Stomach (tissue), 8 donors: ENCODE measurements at regions not wholly inside any gene's neighbourhood (a gene's known extent, or its start where the extent isn't known, plus 50 kb on each side); places are given as distances from the start of the nearest gene placed in this dataset.

Source experiments
- DNase-seq, 2 donors: peaks; one replicate each; pipeline versions ENCODE4 v3.0.0 to v3.0.0-alpha.2; 2013 to 2019
- H3K27ac ChIP-seq, 5 donors: fragments of 200-600 bp in 4 of 5; sonication (generic) in 4 of 5; one replicate each; pipeline ENCODE4 v1.5.1; 2013 to 2019; ENCODE audit warnings: mild to moderate bottlenecking in 1 of 5, moderate library complexity in 1 of 5
- H3K27me3 ChIP-seq, 3 donors: fragments of 200-600 bp; sonication (generic); one replicate each; pipeline ENCODE4 v1.5.1; 2017 to 2019; ENCODE audit warnings: mixed run types in 1 of 3
- H3K36me3 ChIP-seq, 4 donors: fragments of 200-600 bp; sonication (generic); 1 replicate in 3 of 4; 2 replicates in 1 of 4; pipeline ENCODE4 v1.5.1; 2016 to 2019
- H3K4me1 ChIP-seq, 4 donors: fragments of 200-600 bp; sonication (generic); one replicate each; pipeline ENCODE4 v1.5.1; 2016 to 2019
- H3K4me3 ChIP-seq, 4 donors: fragments of 200-600 bp; sonication (generic) in 3 of 4; one replicate each; pipeline ENCODE4 v1.5.1; 2016 to 2019; ENCODE audit warnings: mild to moderate bottlenecking in 1 of 4
- H3K9me3 ChIP-seq, 4 donors: fragments of 200-600 bp; sonication (generic); one replicate each; pipeline ENCODE4 v1.5.1; 2016 to 2019
- EP300 ChIP-seq: sonication (generic); formaldehyde crosslinking; IDR thresholded peaks from one replicate; pipeline ENCODE4 v1.6.1; 2017; ENCODE audit warnings: antibody characterized with exemption
- POLR2A ChIP-seq, 4 donors: fragments of 450-650 bp; IDR thresholded peaks; one replicate each; pipeline ENCODE4 v1.6.1; 2016; ENCODE audit warnings: antibody characterized with exemption in 4 of 4, control low read depth in 2 of 4, mild to moderate bottlenecking in 1 of 4, moderate library complexity in 1 of 4
- POLR2AphosphoS5 ChIP-seq, 3 donors: sonication (generic); formaldehyde crosslinking; IDR thresholded peaks; one replicate each; pipeline ENCODE4 v1.6.1; 2016; ENCODE audit warnings: antibody characterized with exemption in 3 of 3
- WGBS, 5 donors: extraction: QIAGEN DNeasy Blood & Tissue Kit in 3 of 5; methylation state at CpG; one replicate each; pipeline versions ENCODE4 v1.1.5 to v1.1.7; 2013 to 2018; 5-methylcytosine and 5-hydroxymethylcytosine counted together
- intact Hi-C: fragments of 100-400 bp; cut with DNase I; formaldehyde crosslinking; loops from one replicate; pipeline ENCODE4 v1.15.1; 2023; ENCODE audit warnings: low total_unique reads
- TF ChIP-seq, protein P1 (sequence below), 7 experiments: fragments of 450-650 bp in 4 of 7; fragments of 200-600 bp in 3 of 7; sonication (generic) in 3 of 7; IDR thresholded peaks; one replicate each; pipeline ENCODE4 v1.5.1; 2016 to 2019; ENCODE audit warnings: antibody characterized with exemption in 7 of 7, control low read depth in 2 of 7, mild to moderate bottlenecking in 1 of 7
- donor health status: healthy with polysubstance abuse.
- donor health status: Bipolar disorder and iron deficiency.
- donor health status: healthy.

DNA sequence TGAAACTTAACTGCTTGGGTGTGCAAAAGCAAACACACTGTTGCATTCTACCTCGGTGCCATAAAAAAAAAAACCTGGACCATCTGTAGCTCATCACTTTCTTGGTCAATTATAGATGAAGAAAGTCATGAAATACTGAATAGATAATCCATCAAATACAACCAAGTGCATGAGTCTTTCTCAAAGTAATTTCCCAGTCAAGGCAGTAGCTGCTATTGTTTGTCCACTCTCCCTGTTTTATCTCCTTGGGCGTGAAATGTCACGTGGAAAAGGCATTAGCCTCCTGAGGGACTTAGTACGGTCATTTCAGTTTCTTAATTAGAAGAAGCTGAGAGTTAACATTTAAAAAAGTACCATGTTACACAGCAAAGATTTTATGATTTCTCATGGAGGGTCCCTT, 1697.9 kb downstream of the PCDH9 start:
- H3K27me3 ChIP-seq: no peaks in the 10 kb centered on the region
- 30 to 48% (median 42%) methylated on average over 4 of the region's 4 CpGs for WGBS, 5 donors
- no peak for DNase-seq
- no peaks in the 10 kb centered on the region for H3K9me3 ChIP-seq
- intact Hi-C loops: no loop called here
- TF ChIP-seq POLR2A (IDR thresholded peaks at IDR 0.05) (no peak), POLR2AphosphoS5 (IDR thresholded peaks at IDR 0.05) (no peak), EP300 (no peak)
- TF ChIP-seq, protein P1, sequence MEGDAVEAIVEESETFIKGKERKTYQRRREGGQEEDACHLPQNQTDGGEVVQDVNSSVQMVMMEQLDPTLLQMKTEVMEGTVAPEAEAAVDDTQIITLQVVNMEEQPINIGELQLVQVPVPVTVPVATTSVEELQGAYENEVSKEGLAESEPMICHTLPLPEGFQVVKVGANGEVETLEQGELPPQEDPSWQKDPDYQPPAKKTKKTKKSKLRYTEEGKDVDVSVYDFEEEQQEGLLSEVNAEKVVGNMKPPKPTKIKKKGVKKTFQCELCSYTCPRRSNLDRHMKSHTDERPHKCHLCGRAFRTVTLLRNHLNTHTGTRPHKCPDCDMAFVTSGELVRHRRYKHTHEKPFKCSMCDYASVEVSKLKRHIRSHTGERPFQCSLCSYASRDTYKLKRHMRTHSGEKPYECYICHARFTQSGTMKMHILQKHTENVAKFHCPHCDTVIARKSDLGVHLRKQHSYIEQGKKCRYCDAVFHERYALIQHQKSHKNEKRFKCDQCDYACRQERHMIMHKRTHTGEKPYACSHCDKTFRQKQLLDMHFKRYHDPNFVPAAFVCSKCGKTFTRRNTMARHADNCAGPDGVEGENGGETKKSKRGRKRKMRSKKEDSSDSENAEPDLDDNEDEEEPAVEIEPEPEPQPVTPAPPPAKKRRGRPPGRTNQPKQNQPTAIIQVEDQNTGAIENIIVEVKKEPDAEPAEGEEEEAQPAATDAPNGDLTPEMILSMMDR (IDR thresholded peaks at IDR 0.05): no peak
- no peaks in the 10 kb centered on the region for H3K4me1 ChIP-seq
- H3K36me3 ChIP-seq: no peaks in the 10 kb centered on the region
- no peak overlapping the region for H3K27ac ChIP-seq
- H3K4me3 ChIP-seq: no peak overlapping the region

DNA sequence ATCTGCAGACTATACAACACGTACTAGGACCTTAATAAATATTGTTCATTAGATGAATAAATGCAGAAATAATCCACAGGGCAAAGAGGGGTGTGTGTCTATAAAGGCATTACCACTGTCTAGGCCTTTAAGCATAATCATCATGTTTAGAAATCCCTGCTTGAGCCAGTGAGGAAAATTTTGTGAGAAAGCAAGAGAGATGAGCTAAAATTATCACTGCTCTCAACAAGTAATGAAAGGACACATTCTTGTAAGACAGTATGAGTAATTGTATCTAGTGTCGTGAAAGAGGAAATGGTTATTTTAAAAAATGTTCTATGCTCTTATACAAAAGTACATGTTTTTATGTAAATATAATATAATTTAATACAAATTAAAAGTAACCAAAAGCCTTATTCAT, 1699.4 kb downstream of the PCDH9 start:
- Histone ChIP-seq H3K36me3 (no peaks in the 10 kb centered on the region), H3K27ac (no peak overlapping the region), H3K27me3 (no peaks in the 10 kb centered on the region), H3K9me3 (no peaks in the 10 kb centered on the region), H3K4me1 (no peaks in the 10 kb centered on the region), H3K4me3 (no peak overlapping the region)
- TF ChIP-seq, protein P1 (IDR thresholded peaks at IDR 0.05): no peak
- no peak for TF ChIP-seq POLR2AphosphoS5 (IDR thresholded peaks at IDR 0.05)
- no peak for TF ChIP-seq EP300
- TF ChIP-seq POLR2A (IDR thresholded peaks at IDR 0.05): no peak
- intact Hi-C loops: no loop called here
- DNase-seq: no peak
- 70 to 83% (median 76%) methylated on average over 2 of the region's 2 CpGs for WGBS, 5 donors

DNA sequence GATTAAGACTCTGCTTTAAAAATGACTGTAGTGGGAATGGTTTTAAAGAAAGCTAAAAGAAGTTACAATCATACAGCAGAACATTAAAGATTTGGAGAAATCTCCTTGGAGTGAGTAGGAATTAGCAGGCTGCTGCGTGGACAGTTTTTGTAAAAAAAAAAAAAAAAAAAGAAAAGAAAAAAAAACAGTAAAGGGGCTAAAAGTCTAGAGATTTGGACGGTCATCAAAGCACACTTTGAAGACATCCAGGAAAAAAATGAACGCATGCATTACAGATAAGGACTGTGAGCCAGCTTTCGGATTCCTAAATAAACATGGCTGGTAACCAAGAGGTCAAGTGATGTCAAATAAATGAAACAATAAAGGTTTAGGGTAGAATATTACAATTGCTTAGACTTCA, 1700.6 kb downstream of the PCDH9 start:
- DNase-seq: no peak
- intact Hi-C loops: no loop called here
- 19 to 35% (median 20%) methylated on average over 4 of the region's 4 CpGs for WGBS, 5 donors

DNA sequence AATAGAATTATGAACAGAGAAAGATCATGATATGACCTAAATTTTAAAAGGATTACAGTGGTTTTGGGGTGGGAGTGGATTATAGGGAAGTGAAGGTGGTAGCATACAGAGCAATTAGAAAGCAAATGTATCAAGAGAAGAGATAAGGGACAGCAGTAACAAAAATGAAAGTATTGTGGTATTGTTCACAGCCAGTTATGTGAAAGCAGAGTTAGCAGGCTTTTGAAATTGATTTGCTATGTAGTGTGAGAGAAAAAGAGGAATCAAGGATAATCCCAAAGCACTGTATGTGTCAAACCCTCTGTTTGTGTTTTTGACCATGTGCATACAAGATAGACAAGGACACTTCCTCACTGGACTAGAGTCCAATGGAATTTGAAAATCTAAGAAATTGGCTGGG, 1721.4 kb downstream of the PCDH9 start:
- no peak overlapping the region for H3K4me3 ChIP-seq
- H3K4me1 ChIP-seq: no peaks in the 10 kb centered on the region
- no peak for DNase-seq
- no peak overlapping the region for H3K27ac ChIP-seq
- no peaks in the 10 kb centered on the region for H3K27me3 ChIP-seq
- peaks cover 0 to 5% (median 0%) of the 10 kb centered on the region in 4 donors for H3K9me3 ChIP-seq
- H3K36me3 ChIP-seq: no peaks in the 10 kb centered on the region
- TF ChIP-seq POLR2A (IDR thresholded peaks at IDR 0.05) (no peak), EP300 (no peak), POLR2AphosphoS5 (IDR thresholded peaks at IDR 0.05) (no peak)
- TF ChIP-seq, protein P1 (IDR thresholded peaks at IDR 0.05): no peak
- intact Hi-C loops: no loop called here

More for the DNA sequence above, 1700.6 kb downstream of the PCDH9 start:
- Histone ChIP-seq H3K36me3 (no peaks in the 10 kb centered on the region), H3K27ac (no peak overlapping the region), H3K4me3 (no peak overlapping the region), H3K4me1 (no peaks in the 10 kb centered on the region), H3K9me3 (no peaks in the 10 kb centered on the region), H3K27me3 (no peaks in the 10 kb centered on the region)
- TF ChIP-seq POLR2A (IDR thresholded peaks at IDR 0.05): no peak
- TF ChIP-seq EP300: no peak
- TF ChIP-seq, protein P1 (IDR thresholded peaks at IDR 0.05): no peak
- TF ChIP-seq POLR2AphosphoS5 (IDR thresholded peaks at IDR 0.05): no peak

DNA sequence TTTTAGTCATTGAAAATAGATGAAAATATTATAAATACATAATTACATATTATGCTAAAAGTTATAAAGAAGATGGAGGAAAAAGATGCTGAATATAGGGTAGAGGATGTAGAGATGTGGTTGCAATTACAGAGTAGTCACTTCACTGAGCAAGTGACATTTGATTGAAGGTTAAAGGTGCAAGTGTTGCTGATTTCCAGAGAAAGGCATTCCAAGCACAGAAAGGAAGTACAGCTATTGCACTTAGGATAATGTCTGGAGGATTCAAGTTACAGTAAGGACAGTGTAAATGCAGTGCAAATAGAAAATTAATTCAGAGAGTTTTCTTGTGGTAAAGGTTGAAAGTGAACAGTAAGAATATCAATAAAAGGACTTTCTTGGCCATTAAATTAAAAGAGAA, 1721.8 kb downstream of the PCDH9 start:
- TF ChIP-seq, protein P1 (IDR thresholded peaks at IDR 0.05): no peak
- TF ChIP-seq POLR2A (IDR thresholded peaks at IDR 0.05) (no peak), EP300 (no peak), POLR2AphosphoS5 (IDR thresholded peaks at IDR 0.05) (no peak)
- Histone ChIP-seq H3K27me3 (no peaks in the 10 kb centered on the region), H3K36me3 (no peaks in the 10 kb centered on the region), H3K4me3 (no peak overlapping the region), H3K27ac (no peak overlapping the region), H3K9me3 (peaks cover 0 to 5% (median 0%) of the 10 kb centered on the region in 4 donors), H3K4me1 (no peaks in the 10 kb centered on the region)
- no peak for DNase-seq
- intact Hi-C loops: no loop called here
